OCI-LY7 (cell line): ENCODE measurements at regions not wholly inside any gene's neighbourhood (a gene's known extent, or its start where the extent isn't known, plus 50 kb on each side); places are given as distances from the start of the nearest gene placed in this dataset.

ENCODE experiments used
- BruUV-seq: library from RNA; stranded (reverse); fragments of 400-500 nt; replicated peaks from 2 replicates; lab custom pipeline; 2021; lab: Mats Ljungman, UMichigan
- CTCF ChIA-PET: fragments of 300-600 bp; sonication (Branson Sonifier 250); formaldehyde crosslinking; loops from one replicate; lab custom pipeline; 2022; ENCODE audit warnings: antibody characterized with exemption; ENCODE audit not compliant: unreplicated experiment; lab: Charles Lee
- POLR2A ChIA-PET: fragments of 300-600 bp; sonication (Branson Sonifier 250); formaldehyde crosslinking; loops from one replicate; lab custom pipeline; 2022; ENCODE audit warnings: antibody characterized with exemption; lab: Charles Lee
- DNase-seq: peaks from one replicate; pipeline ENCODE4 v3.0.0-alpha.2; 2015; ENCODE audit warnings: low spot score
- H2AFZ ChIP-seq: fragments of 200-600 bp; sonication (generic), shearing (Covaris generic); 2 replicates; pipeline ENCODE4 v1.6.1; 2014; ENCODE audit warnings: mild to moderate bottlenecking, antibody characterized with exemption, low read length, moderate library complexity
- H3K27ac ChIP-seq: fragments of 200-600 bp; sonication (generic); 2 replicates; pipeline ENCODE4 v1.5.1; 2014; ENCODE audit warnings: mixed run types, low read depth, mild to moderate bottlenecking, moderate library complexity, low read length, inconsistent platforms; ENCODE audit not compliant: poor library complexity, severe bottlenecking
- H3K36me3 ChIP-seq: fragments of 200-600 bp; sonication (generic); 2 replicates; pipeline ENCODE4 v1.6.1; 2014; ENCODE audit warnings: mild to moderate bottlenecking, antibody characterized with exemption, low read length, moderate library complexity, mixed read lengths; ENCODE audit not compliant: insufficient read depth
- H3K4me1 ChIP-seq: fragments of 200-600 bp; sonication (generic); 2 replicates; pipeline ENCODE4 v1.5.1; 2014; ENCODE audit warnings: mild to moderate bottlenecking, low read length; ENCODE audit not compliant: insufficient read depth, poor library complexity, severe bottlenecking
- H3K4me2 ChIP-seq: fragments of 200-600 bp; sonication (generic); 2 replicates; pipeline ENCODE4 v1.6.1; 2014; ENCODE audit warnings: mild to moderate bottlenecking, low read length
- H3K4me3 ChIP-seq: fragments of 200-600 bp; sonication (generic); 2 replicates; pipeline ENCODE4 v1.5.1; 2014; ENCODE audit warnings: mild to moderate bottlenecking, low read depth, low read length; ENCODE audit not compliant: poor library complexity, severe bottlenecking
- H3K79me2 ChIP-seq: fragments of 200-600 bp; sonication (generic); 2 replicates; pipeline ENCODE4 v1.6.1; 2016; ENCODE audit warnings: low read depth, mild to moderate bottlenecking, low read length, moderate library complexity, mixed read lengths; ENCODE audit not compliant: insufficient read depth
- H3K9me2 ChIP-seq: fragments of 200-600 bp; sonication (generic); 2 replicates; pipeline ENCODE4 v1.6.1; 2016; ENCODE audit warnings: mild to moderate bottlenecking, low read length, mixed read lengths; ENCODE audit not compliant: insufficient read depth
- H3K9me3 ChIP-seq: fragments of 200-600 bp; sonication (generic); 2 replicates; pipeline ENCODE4 v1.6.1; 2014; ENCODE audit warnings: mild to moderate bottlenecking, mixed run types, low read length, mixed read lengths
- H4K20me1 ChIP-seq: fragments of 200-600 bp; sonication (generic); 2 replicates; pipeline ENCODE4 v1.6.1; 2014; ENCODE audit warnings: mild to moderate bottlenecking, antibody characterized with exemption, low read length, moderate library complexity, mixed read lengths; ENCODE audit not compliant: insufficient read depth
- CTCF ChIP-seq: fragments of 200-600 bp; sonication (generic); conservative IDR thresholded peaks from 2 replicates; pipeline ENCODE4 v1.5.1; 2014; ENCODE audit warnings: mild to moderate bottlenecking, antibody characterized with exemption, low read length, moderate library complexity, mixed read lengths
- EZH2phosphoT487 ChIP-seq: fragments of 200-600 bp; sonication (generic); IDR thresholded peaks from 2 replicates; pipeline ENCODE4 v1.6.1; 2018; ENCODE audit warnings: low read depth, borderline replicate concordance, mild to moderate bottlenecking, mixed run types, antibody characterized with exemption, low read length, moderate library complexity, mixed read lengths
- intact Hi-C: fragments of 100-400 bp; cut with micrococcal nuclease; formaldehyde crosslinking; loops from one replicate; pipeline ENCODE4 v1.10.0; 2022; ENCODE audit not compliant: unreplicated experiment

GRCh38 chr2:201018636-201019035, 52.8 kb downstream of the HYCC2 start:
- intact Hi-C loops = no loop called here
- H3K4me3 ChIP-seq = no peak overlapping the region
- TF ChIP-seq EZH2phosphoT487 (no peak), CTCF (no peak)
- CTCF ChIA-PET = no interaction called here
- POLR2A ChIA-PET = interaction anchor here (0.7 kb wide), 1 partner anchor 26 kb away, joined by 3 read pairs; no protein-coding TSS in a partner anchor
- no peak overlapping the region for H2AFZ ChIP-seq
- no peaks in the 10 kb centered on the region for H4K20me1 ChIP-seq
- peaks cover 28% of the 10 kb centered on the region for H3K36me3 ChIP-seq
- DNase-seq = no peak
- H3K9me3 ChIP-seq = no peaks in the 10 kb centered on the region
- no peak overlapping the region for H3K27ac ChIP-seq
- H3K79me2 ChIP-seq = no peaks in the 10 kb centered on the region
- H3K9me2 ChIP-seq = no peaks in the 10 kb centered on the region
- no peak overlapping the region for H3K4me2 ChIP-seq
- no peaks in the 10 kb centered on the region for H3K4me1 ChIP-seq
- no TSS peak for BruUV-seq

- H4K20me1 ChIP-seq = no peaks in the 10 kb centered on the region
- BruUV-seq = no TSS peak
- H3K9me2 ChIP-seq = no peaks in the 10 kb centered on the region
- TF ChIP-seq EZH2phosphoT487 (no peak), CTCF (no peak)
- H2AFZ ChIP-seq = no peak overlapping the region
- no peak for DNase-seq
- H3K36me3 ChIP-seq = peaks cover 17% of the 10 kb centered on the region
- no peak overlapping the region for H3K4me3 ChIP-seq
- no peaks in the 10 kb centered on the region for H3K9me3 ChIP-seq
- no peak overlapping the region for H3K4me2 ChIP-seq
- intact Hi-C loops = no loop called here
- H3K4me1 ChIP-seq = no peaks in the 10 kb centered on the region
- ChIA-PET POLR2A (interaction anchor here (0.5 to 0.7 kb wide), 2 partner anchors 28 to 1347 kb away, joined by 3 to 7 read pairs; no protein-coding TSS in a partner anchor), CTCF (no interaction called here)
- H3K27ac ChIP-seq = no peak overlapping the region
- no peaks in the 10 kb centered on the region for H3K79me2 ChIP-seq
Observed at GRCh38 chr2:201016859-201017258, 53.4 kb upstream of the ORC2 start.
